Stimulated activated CD4-positive, alpha-beta T cell treated with anti-CD3 and anti-CD28 coated beads, TNF-alpha, amount 100 ng/mL, for 48 hours (primary cell): ENCODE measurements at regions not wholly inside any gene's neighbourhood (a gene's known extent, or its start where the extent isn't known, plus 50 kb on each side); places are given as distances from the start of the nearest gene placed in this dataset.
A peak's percentile ranks its signal among the peaks of the same experiment; 100 is the strongest.
"Not testable (repeated sequence)": the region's sequence is repeated elsewhere in the genome, so short reads cannot be mapped to it uniquely, and the experiment has no call there.

Experiments used
- DNase-seq, 3 donors: peaks; one replicate each; pipeline ENCODE4 v3.0.0-alpha.2; 2020; ENCODE audit warnings: low read depth in 3 of 3

DNA sequence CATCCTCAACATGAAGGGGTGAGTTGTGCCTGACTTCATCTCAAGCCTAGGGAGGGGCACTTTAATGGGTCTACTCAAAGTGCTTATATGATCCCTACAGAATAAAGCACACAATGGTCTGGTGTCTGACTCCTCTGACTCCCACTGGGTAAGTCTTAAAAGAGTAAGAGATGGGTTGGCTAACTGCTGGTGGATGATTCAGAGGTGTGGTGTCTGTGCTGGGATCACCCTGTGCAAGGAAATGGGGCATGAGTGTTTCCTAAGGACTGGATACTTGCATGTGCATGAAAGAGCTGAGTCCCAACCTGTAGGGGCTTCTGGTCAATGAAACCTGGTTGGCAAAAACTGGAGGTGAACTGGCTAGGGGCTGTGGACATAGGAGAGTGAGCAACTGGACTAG, 158.8 kb downstream of the IL20RB start:
- DNase-seq, result no peak

DNA sequence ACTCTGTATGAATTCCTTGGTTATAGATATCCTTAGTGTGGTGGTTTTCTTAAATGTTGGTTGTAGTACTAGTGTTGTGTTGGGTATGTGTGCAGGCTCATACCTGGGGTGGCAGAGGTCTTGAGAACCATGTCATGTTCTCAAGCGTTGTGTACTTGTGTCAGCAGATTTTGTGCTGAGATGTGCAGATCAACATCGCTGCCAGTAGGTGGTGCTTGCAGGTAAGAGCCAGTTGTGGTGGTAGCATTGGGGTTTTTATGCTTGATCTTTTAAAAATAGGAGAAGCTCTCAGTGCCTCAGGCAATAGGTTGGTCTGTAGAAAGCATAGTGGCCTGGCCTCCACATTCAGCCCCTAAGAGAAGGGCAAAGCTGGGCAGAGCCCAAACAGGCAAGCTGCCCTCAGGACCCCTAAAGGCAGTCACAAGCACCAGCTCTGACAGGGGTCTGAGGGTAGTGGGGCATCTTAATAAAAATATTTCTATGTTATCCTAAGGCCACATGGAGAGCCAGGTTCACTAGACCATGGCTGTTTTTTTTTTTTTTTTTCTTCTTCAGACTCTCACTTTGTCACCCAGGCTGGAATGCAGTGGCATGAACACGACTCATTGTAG, 164.0 kb downstream of the IL20RB start:
- DNase-seq, result peak in 1 of 3 donors; percentile 8

DNA sequence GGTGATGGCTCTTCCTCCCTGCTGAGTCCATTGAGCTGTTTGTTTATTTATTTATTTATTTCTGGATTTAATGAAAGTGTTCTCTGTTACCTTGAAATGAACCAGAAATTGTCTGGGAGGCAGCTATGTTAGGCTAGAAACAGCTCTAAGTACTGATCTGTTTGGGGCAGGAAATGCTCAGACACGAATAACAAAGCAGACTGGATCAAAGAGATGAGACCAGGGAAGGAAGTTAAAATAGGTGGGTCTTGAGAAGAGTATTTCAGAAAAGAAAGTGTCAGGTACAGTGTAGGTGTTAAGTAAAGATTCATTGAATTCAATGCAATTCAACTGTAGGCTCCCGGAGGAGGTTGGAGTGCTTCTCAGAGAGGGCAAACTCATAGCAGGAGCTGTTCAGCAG, 173.3 kb downstream of the IL20RB start:
- DNase-seq, result no peak

DNA sequence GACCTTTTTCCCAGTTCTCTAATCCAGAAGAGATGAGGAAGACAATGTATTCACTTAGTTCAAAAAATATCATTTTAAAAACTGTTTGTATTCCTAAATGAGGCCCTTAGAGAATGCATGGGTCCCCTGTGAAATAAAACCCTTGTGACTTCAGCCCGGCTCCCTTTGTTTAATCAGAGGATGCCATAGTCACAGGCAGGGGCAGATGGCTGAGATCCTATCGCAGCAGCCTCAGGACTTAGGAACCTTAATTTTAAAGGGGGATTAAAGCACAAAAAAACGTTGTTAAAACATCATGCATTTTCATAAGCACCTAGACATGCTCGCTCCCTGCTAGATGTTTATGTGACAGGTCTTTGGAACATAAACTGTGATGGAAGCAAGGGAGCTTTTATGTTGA, 176.6 kb downstream of the IL20RB start:
- DNase-seq, result no peak

DNA sequence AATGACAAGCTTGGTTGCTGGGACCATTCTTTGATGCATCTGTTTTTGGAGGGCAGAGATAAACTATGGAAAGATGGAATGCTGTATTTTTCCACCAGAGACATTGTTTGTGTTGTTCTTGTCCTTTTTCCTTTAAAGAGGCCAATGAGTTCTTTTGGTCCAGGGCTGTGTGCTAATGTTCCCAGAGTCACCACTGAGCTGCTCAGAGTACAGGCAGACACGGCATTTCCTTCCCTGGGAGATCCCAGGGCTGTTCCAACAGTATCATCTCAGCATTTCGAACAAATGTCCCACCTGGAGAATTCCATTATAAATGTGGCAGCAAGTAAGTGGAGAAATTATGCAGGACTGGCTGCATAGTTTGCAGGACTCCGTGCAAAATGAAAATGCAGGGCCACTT, 190.6 kb downstream of the IL20RB start:
- DNase-seq, result no peak

DNA sequence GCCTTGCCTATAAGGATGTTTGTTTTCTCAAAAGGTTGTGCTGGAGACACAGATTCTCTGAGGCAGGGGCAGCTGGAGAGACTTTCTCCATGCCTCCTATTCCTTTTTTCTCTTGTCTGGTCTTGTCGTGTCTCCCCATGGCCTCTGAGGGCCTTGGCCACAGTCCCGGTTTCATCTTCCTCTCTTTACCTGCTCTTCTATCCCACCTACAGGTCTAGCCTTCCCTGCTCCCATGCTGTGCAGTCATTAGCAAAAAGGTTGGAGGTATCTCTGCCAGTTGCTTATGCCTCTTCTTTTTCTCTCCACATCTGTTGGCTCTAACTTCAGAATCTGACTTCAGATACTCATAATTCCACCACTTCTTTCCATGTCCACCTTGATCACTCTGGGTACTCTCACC, 191.1 kb downstream of the IL20RB start:
- no peak for DNase-seq

DNA sequence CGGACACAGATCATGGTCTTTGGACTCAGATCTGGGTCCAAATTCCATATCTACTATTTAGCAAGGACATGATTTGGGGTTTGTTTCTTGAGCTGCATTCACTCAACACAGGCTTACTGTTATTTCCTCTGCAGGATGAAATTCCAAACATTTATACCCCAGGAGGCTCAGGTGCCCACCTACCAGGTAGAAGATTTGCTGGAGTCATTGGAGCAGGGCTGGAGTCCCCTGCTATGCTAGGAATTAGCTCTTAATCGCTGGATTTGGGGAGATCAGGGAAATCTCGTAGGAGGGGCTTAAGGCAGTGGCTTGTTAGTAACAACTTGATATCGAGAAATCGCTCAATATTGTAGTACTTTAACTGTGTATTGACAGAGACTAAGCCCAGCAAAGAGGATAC, 193.0 kb downstream of the IL20RB start:
- no peak for DNase-seq

DNA sequence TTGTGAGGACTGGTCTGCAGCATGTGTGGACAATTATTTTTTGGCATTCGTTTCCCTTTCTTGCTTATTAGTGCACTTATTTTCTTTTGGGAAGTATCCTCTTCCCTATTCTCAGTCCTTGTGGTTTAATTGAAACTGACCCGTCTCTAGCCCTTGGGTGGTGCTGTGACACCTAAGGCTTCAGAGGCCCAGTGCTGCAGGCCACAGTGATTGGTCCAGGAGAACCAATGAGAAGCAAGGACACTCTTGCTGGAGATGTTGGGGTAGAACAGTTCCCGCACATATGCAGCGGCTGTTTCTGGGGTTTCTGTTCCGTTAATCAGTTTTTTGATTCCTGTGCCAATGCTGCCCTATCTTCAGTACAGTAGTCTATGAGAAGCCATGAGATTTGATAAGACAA, 195.3 kb downstream of the IL20RB start:
- DNase-seq, result not testable (repeated sequence)

DNA sequence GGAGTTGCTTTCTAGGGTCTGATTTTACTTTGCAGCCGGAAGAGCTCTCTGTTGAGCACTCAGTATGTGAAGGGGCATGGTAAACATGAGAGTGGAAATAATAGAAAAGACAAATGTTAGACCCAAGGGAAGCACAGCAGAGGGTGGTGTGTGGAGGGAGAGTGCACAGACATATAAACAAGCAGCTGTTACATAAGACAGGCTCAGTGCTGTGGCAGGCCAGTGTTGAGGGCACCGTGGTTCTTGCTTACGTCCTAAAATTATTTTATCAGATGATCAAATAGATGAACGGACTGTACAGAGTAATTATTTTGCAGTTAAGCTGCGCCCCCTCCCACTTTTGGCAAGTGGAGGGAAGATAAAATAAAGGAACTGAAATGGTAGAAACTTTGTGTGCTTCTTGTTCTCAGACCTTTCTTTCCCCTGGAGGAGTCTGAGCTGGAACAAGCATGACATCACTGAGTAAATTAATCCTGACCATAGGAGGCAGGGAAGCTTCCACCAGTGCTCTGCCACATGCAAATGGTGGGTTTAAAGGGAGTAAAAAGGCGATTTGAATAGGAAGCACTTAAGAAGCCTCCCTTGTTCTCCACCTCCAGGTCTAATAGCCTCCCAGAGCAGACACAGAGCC, 205.6 kb downstream of the IL20RB start:
- DNase-seq, result no peak

DNA sequence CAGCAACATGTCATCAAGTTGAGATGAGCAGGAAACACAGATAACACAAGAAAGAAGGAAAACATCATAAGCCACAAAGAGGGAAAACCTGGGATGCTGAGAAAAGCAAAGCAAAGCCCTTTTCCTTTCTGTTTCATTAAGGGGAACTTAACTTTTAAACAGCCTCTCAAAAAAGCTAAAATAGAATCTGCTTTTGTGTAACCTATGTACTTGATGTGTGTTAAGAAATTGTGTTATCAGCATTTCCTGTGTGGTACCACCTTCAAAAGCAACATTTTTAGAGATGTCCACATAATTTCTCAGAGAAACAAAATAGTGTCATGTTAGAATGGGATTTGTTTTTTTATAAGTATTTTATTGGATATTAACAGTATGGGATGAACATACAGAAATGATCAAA, 206.2 kb downstream of the IL20RB start:
- no peak for DNase-seq

DNA sequence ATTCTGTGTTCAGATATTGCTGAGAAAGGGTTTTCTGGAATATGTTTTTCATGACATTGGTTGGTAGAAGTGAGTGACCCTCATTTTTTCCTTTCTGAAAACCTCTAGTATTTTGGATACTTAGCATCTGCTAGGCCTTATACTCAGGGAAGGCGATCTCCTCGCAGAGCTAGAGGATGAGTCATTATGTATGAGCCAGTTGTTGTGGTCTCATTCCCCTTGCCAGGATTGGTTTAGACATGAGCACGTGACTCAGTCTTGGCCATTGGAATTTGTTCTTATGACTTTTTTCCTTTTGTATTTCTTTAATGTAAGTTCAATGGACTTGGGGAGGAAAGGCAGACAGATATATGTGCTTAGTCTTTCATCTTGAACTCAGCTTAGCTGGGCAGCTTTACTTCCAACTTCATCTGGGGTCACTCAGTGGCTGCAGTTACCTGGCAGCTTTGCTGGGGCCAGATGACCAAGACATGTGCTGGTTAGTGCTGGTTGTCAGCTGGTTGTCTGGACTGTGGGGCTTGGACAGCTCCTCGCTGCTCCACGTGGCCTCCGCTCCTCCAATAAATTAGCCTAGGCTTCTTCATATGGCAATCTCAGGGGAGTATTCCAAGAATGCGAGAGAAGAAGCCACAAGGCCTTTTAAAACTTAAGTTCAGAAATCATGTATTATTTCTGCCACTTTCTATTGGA, 207.5 kb downstream of the IL20RB start:
- DNase-seq, result no peak

DNA sequence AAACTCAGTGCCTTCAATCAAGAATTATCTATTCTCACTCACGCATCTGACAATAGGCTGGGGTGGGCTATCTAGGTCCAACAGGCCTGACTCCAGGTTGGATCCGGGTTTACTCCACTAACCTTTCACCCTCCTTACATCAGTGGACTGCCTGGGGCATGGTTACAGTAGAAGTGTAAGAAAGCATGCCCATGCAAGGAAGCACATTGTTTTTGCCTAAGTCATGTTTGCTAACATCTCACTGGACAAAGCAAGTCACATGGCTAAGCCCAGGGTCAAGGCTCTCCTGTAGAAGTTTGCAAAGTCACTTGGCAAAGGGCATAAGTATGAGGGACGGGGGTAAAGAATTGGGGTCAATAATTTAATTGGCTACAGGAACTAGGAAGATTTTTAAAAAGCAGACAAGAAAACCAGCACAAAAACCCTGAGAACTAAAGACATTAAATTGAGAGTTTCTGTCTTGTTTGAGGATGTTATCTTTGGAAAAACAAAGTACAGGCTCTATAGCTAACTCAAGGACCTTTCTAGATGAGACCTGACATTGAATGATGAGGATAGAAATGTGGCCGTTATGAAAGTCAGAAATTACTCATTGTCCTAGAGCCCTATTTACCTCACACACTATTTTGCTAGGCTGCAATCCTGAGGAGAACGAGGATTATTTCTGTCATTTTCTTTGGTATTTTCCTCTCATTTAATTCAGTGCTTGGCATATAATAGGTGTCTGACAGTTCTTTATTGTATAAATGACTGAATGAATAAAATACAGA, 214.2 kb downstream of the IL20RB start:
- no peak for DNase-seq

DNA sequence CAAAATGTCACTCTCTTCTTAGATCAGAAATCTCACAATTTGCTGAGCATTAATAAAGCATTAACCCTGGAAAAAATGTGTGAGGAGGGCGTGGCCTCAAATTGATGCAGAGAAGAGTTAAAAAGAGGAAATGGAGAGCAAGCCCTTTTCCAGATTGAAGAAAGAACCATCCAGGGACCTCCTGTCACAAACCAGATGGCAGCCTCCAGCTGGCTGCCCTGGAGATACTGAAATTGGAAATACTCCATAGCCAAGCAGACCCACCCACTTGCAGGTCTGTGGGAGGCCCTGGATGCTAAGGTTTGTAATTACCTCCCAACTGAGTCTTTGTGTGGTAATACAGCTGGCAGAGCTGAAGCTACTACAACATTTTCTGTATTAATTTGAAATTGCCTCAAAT, 214.9 kb downstream of the IL20RB start:
- no peak for DNase-seq

DNA sequence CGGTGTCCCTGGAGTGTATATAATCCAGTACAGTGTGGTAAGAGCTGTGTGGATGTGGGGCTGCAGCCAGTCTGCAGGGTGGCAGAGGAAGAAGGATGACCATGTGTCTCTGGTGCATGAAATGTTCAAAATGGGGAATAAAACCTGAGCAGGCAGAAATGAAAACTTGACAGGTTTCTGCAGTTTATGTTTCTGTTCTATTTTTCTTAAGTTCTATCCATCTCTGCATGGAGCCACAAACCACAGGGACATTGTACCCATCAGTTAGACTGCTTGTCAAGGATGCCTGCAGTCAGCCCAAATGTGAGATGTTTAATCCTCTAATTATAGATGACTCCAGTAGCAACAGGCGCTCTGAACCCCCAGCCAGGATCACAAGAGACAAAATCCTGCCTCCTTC, 216.7 kb downstream of the IL20RB start:
- no peak for DNase-seq

DNA sequence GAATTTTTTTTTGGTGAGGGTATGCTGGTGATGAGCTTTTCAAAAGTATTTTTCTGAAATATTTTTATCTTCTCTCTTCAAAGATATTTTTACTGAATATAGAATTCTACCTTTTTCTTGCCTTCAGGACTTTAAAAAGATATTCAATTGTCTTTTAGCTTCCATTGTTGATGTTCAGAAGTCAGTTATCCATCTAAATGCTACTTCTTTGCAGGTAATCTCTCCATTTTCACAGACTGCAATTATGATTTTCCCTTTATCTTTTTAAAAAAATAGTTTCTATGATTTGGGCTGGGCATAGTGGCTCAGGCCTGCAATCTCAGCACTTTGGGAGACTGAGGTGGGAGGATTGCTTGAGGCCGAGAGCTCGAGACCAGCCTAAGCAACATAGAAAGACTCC, 222.4 kb downstream of the IL20RB start:
- no peak for DNase-seq

DNA sequence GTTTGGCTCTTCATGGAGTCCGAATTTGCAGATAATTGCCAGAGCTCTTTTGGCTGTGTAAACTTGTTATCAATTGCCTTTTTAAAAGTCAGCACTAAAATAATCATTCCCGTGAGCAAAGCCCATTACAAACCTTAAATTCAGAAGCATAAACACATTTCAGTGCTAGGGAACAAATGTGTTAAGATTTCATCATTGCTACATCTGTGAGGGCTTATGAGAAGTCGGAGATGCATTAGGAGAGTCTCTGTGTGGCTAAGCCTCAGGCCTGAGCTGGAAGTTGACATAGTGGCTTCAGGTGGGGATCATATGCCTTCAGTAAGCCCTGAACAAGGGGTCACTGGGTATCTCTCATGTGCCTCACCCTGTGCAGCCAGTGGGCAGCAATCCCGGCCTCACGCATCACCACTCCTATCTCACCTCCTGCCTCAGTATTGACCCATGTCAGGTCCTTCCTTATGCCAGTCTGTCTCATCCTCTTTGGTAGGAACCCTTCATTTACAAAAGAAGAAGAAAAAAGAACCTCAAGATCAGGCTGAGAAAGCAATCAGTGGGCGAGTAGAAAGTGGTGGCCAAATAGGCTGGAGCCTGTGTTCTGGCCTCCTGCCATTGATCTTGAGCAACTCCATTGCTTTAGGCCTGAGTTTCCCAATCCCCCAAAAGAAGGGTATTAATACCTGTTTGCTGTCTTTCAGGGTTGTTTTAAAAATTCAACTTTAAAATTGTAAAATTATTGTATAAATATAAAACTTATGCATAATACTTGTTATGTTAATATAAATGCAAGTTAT, 233.5 kb downstream of the IL20RB start:
- DNase-seq, result no peak

DNA sequence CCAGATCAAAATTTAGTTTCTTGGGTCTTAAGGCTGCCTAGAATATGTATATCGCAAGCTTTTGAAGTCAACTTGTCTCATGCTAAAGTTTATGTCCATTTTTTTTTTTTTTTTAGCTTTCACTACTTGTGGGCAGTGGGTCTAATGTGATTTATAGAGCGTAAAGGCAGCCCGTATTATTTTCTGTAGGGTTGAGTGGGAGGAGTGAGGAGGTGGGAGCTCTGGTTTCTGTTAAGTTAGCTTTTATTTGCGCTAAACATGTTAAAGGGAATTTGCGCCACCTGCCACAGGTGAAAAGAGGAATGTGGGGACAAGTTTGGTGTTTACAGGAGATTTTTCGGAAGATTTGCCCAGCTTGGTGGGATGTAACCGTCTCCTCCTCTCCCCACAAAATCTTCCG, 234.2 kb downstream of the IL20RB start:
- no peak for DNase-seq

DNA sequence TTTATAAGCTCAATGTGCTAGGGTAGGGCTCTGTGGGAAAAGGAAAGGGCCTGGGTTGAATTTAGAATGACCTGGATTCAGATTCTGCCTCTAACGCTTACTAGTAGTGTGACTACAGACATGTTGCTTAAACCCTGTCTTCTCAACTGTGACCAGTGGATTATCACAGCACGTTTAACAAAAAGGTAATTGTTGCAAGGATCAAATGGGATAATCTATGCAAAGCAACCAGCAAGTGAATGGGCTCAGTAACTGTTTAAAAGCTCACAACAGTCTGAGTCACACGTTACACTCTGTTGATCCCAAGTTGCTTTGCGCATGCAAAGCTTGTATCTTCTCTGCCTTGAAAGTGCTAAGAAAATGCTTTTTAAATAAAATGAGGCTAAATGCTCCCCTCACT, 236.5 kb downstream of the IL20RB start:
- no peak for DNase-seq

DNA sequence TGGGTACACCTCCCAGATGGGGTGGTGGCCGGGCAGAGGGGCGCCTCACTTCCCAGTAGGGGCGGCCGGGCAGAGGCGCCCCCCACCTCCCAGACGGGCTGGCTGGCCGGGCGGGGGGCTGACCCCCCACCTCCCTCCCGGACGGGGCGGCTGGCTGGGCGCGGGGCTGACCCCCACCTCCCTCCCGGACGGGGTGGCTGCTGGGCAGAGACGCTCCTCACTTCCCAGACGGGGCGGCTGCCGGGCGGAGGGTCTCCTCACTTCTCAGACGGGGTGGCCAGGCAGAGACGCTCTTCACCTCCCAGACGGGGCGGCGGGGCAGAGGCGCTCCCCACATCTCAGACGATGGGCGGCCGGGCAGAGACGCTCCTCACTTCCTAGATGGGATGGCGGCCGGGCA, 240.6 kb downstream of the IL20RB start:
- not testable (repeated sequence) for DNase-seq

DNA sequence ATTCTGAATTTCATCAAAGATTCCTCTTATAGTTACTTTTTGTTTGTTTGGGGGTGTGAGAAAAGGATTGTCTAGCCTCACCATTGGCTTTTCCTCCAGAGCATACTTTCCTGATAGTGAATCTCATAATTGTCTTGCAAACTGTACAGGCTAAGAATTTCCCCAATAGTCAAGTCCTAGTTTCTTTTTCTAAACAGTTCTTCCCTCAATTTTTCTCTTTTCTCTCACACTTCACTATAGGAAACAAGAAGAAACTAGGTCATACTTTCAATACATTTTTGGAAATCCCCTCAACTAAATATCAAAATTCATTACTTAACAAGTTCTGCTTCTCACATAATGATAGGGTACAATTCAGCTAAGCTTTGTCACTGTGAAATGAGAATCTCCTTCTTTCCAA, 241.9 kb downstream of the IL20RB start:
- no peak for DNase-seq

DNA sequence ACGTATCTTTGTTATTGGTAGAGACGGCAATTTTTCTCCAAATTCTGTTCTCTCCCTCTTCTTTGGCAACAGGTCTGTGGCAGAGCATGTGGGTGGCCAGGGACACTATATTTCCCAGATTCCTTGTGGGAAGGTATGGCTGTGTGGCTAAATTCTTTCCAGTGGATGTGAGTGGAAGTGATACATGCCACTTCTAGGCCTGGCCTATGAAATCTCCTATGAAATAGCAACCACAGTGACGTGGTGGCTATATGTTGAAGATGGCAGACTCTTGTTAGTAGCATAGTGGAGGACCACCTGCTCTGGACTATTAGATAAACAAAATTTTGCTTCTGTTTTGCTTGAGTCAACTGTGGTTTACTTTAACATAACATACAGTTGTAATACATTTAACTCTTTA, 243.3 kb downstream of the IL20RB start:
- no peak for DNase-seq

DNA sequence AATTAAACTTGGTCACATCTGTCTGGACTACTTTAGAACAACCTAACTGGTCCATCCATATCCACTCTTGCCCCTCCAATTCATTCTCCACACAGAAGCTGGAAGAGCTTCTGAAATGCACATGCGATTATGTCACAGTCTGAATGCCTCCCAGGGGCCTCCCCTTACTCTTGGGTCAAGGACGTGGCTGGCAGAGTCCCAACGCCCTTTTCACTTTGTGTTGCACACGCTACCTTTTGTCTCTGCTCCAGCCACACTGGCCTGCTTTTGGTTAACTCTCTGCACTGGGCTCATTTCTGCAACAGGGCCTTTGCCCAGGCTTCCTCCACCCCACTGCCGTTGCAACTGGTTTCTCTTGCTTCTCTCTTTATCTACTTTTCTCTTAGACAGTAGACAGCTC, 245.2 kb downstream of the IL20RB start:
- no peak for DNase-seq
